K562 (cell line): ENCODE measurements at regions not wholly inside any gene's neighbourhood (a gene's known extent, or its start where the extent isn't known, plus 50 kb on each side); places are given as distances from the start of the nearest gene placed in this dataset.

ENCODE experiments used
- CBFB ChIP-seq: sonication (generic); formaldehyde crosslinking; IDR thresholded peaks from 2 replicates; pipeline ENCODE4 v1.4.0; 2020; ENCODE audit warnings: mild to moderate bottlenecking, missing genetic modification reagents
- CCAR2 ChIP-seq: fragments of 200-400 bp; formaldehyde crosslinking; IDR thresholded peaks from 2 replicates; pipeline ENCODE4 v1.6.1; 2017; ENCODE audit warnings: mild to moderate bottlenecking, low read depth, low read length
- TAF1 ChIP-seq: IDR thresholded peaks from 2 replicates; pipeline ENCODE4 v1.6.1; 2011; ENCODE audit warnings: mild to moderate bottlenecking, low read length, moderate library complexity; ENCODE audit not compliant: insufficient read depth, control insufficient read depth, severe bottlenecking; ENCODE audit errors: extremely low read depth

DNA sequence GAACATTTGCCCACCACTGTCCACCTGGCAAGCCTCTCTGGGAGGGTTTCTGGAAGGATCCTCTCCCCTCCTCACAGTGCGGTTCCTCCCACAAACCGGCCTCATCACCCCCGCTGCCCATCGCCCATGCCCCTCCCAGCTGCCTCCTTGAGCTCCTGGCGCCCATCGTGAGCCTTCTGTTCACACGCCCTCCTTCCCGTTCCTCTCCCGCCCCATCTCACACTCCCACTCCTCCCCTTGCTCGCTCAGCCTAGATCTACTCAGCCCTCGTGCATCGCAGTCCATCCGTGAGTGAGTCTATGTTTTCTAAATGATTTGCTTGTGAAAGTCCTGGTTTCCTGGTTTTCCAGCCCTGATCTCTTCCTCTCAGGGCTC is 119.1 kb upstream of the C1orf174 start:
- TF ChIP-seq CCAR2, result no peak
- TF ChIP-seq CBFB (CRISPR knock-in tag), result no peak
- TF ChIP-seq TAF1, result no peak
